Bronchial epithelial cell (primary cell): ENCODE measurements at regions not wholly inside any gene's neighbourhood (a gene's known extent, or its start where the extent isn't known, plus 50 kb on each side); places are given as distances from the start of the nearest gene placed in this dataset.

ENCODE experiments used
- DNase-seq: peaks from one replicate; pipeline ENCODE4 v3.0.0-alpha.2; 2010; ENCODE audit warnings: low read depth
- FAIRE-seq: peaks from 2 replicates; lab custom pipeline; 2011; peaks lifted over from hg19 to GRCh38; lab: Jason Lieb, UNC
- H3K27me3 ChIP-seq: 2 replicates; pipeline ENCODE4 v1.5.1; 2011; ENCODE audit warnings: low read length; ENCODE audit not compliant: control insufficient read depth, insufficient read depth
- H3K36me3 ChIP-seq: 2 replicates; pipeline ENCODE4 v1.5.1; 2011; ENCODE audit warnings: low read length; ENCODE audit not compliant: control insufficient read depth, insufficient read depth
- H3K4me3 ChIP-seq: 2 replicates; pipeline ENCODE4 v1.5.1; 2011; ENCODE audit warnings: mild to moderate bottlenecking, low read depth, low read length, control low read depth
- TF ChIP-seq, protein P1 (sequence below): IDR thresholded peaks from 2 replicates; pipeline ENCODE4 v1.5.1; 2011; ENCODE audit warnings: mild to moderate bottlenecking, moderate library complexity, low read length, control low read depth, inconsistent platforms; ENCODE audit not compliant: insufficient read depth, severe bottlenecking

DNA sequence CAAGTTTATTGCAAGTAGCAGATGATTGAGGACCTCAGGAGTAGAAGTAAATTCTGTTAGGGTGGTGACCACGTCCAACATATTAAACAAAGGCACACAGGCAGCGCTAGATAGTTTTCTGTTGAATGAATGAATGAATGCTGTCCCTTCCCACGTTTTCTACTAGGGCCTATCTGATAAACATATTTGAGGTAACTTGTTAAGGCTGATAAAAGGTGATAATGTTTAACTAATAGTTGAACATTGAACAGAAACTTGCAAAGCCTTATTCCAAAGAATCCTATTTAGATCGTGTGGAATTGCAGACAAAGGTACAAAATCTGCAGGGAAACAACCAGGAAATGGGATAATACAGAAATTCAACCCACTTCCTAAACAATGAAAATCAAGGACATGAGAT is 559.5 kb upstream of the SEMA6D start:
- TF ChIP-seq, protein P1, sequence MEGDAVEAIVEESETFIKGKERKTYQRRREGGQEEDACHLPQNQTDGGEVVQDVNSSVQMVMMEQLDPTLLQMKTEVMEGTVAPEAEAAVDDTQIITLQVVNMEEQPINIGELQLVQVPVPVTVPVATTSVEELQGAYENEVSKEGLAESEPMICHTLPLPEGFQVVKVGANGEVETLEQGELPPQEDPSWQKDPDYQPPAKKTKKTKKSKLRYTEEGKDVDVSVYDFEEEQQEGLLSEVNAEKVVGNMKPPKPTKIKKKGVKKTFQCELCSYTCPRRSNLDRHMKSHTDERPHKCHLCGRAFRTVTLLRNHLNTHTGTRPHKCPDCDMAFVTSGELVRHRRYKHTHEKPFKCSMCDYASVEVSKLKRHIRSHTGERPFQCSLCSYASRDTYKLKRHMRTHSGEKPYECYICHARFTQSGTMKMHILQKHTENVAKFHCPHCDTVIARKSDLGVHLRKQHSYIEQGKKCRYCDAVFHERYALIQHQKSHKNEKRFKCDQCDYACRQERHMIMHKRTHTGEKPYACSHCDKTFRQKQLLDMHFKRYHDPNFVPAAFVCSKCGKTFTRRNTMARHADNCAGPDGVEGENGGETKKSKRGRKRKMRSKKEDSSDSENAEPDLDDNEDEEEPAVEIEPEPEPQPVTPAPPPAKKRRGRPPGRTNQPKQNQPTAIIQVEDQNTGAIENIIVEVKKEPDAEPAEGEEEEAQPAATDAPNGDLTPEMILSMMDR: no peak
- Histone ChIP-seq H3K36me3 (no peaks in the 10 kb centered on the region), H3K27me3 (no peaks in the 10 kb centered on the region), H3K4me3 (no peak overlapping the region)
- FAIRE-seq (no peak), DNase-seq (no peak)

DNA sequence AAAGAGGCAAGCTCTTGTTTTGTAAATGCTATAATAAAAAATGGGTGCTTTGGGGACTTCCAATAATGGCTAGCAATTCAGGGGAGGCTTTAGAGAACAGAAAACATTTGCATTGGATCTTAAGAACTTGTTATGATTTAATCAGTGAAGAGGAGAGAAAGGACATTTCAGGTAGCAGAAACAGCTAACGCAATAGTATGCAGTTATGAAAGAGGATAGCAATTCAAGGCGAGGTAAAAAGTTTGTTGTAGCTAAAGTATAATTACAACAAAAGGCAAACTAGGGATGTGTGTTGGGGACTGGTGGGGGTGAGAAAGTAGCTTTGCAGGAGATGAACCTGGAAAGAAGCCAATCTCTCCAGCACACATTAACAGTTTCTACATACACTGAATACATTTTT is 558.7 kb upstream of the SEMA6D start:
- DNase-seq (no peak), FAIRE-seq (no peak)
- no peaks in the 10 kb centered on the region for H3K27me3 ChIP-seq
- no peak overlapping the region for H3K4me3 ChIP-seq
- TF ChIP-seq, protein P1: no peak
- no peaks in the 10 kb centered on the region for H3K36me3 ChIP-seq

DNA sequence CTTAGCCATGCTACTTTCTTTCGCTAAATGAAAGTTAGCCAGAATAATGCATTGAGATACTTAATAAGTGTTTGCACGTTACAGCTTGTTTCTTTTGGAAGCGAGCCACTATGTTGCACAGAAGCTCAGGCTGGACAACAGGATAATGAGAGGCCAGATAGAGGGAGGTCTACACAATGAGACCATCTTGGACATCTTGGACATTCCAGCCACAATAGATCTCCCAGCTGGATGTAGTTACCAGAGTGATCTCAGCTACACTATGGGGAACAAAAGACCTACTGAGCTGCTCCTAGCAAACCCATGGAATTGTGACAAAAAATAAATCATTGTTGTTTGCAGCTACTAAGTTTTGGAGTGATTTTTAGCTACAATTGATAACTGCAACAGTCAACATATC is 540.1 kb upstream of the SEMA6D start:
- DNase-seq (no peak), FAIRE-seq (no peak)
- TF ChIP-seq, protein P1: no peak
- Histone ChIP-seq H3K27me3 (no peaks in the 10 kb centered on the region), H3K36me3 (no peaks in the 10 kb centered on the region), H3K4me3 (no peak overlapping the region)

DNA sequence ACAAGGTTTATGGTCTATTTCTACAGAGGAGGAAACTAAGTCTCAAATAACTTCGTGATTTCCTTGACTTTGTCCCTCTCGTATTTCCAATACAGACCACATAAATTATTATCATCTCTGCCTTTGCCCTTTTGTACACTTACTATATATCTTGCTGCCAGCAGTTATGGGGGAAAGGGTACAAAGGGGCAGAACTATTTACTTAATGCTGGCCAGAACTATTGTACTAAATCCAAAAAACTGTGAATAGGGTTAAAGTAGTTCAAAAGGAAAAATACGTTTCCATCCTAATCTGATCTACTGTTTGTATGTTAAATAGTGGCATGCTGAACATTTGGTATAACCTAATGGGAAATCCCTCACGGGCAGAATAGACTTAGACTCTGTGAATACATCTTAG is 537.3 kb upstream of the SEMA6D start:
- DNase-seq (no peak), FAIRE-seq (no peak)
- Histone ChIP-seq H3K4me3 (no peak overlapping the region), H3K36me3 (no peaks in the 10 kb centered on the region), H3K27me3 (peaks cover 16% of the 10 kb centered on the region)
- TF ChIP-seq, protein P1: no peak

DNA sequence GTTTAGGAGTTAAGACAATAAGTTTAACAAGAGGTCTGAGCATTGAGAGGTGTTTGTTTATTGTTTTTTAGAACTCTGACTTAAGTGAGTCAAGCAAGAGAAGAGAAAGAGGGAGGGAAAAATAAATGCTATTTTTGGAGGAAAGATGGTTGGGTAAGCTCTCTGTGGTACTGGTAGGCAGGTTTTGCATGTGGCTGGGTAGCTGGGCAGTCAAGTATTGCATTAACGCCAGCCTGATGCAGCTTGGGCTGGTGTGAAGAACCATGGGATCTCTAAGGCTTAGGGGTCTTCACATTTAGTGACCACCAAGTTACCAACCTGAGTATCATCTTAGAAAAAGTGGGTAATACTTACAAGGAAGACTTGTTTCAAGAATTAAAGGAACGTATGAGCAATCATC is 534.5 kb upstream of the SEMA6D start:
- Histone ChIP-seq H3K4me3 (no peak overlapping the region), H3K36me3 (no peaks in the 10 kb centered on the region), H3K27me3 (peaks cover 22% of the 10 kb centered on the region)
- DNase-seq (no peak), FAIRE-seq (no peak)
- TF ChIP-seq, protein P1: no peak
